Left lung (tissue), 4 donors: ENCODE measurements at regions not wholly inside any gene's neighbourhood (a gene's known extent, or its start where the extent isn't known, plus 50 kb on each side); places are given as distances from the start of the nearest gene placed in this dataset.
"Not testable (repeated sequence)": the region's sequence is repeated elsewhere in the genome, so short reads cannot be mapped to it uniquely, and the experiment has no call there.

Experiments used
- ATAC-seq: fragments of 200-7000 bp; cut with Tn5 transposase; one replicate; pipeline ENCODE4 v1.9.1; 2020; ENCODE audit warnings: moderate library complexity
- DNase-seq, 4 donors: peaks; one replicate each; pipeline ENCODE4 v3.0.0-alpha.2; 2013 to 2020
- H3K27ac ChIP-seq, 2 donors: fragments of 200-600 bp; sonication (generic) in 1 of 2; one replicate each; pipeline versions ENCODE4 v1.5.0 to v1.8.0; 2020 to 2021
- H3K27me3 ChIP-seq, 2 donors: fragments of 200-600 bp; sonication (generic) in 1 of 2; one replicate each; pipeline versions ENCODE4 v1.5.0 to v1.8.0; 2020 to 2021
- H3K36me3 ChIP-seq, 2 donors: fragments of 200-600 bp; sonication (generic) in 1 of 2; one replicate each; pipeline versions ENCODE4 v1.5.0 to v1.8.0; 2020 to 2021
- H3K4me1 ChIP-seq, 2 donors: fragments of 200-600 bp; one replicate each; pipeline ENCODE4 v1.8.0; 2021
- H3K4me3 ChIP-seq, 2 donors: fragments of 200-600 bp; sonication (generic) in 1 of 2; one replicate each; pipeline versions ENCODE4 v1.5.0 to v1.8.0; 2020 to 2021; ENCODE audit warnings: mild to moderate bottlenecking in 1 of 2
- H3K9me3 ChIP-seq, 2 donors: fragments of 200-600 bp; sonication (generic) in 1 of 2; one replicate each; pipeline versions ENCODE4 v1.5.0 to v1.8.0; 2020 to 2021
- CTCF ChIP-seq, 2 donors: fragments of 200-600 bp; sonication (generic) in 1 of 2; IDR thresholded peaks; one replicate each; pipeline versions ENCODE4 v1.5.0 to v1.8.0; 2021; ENCODE audit warnings: antibody characterized with exemption in 2 of 2
- intact Hi-C, 2 donors: fragments of 100-400 bp; cut with DNase I; formaldehyde crosslinking; loops; one replicate each; pipeline versions ENCODE4 v1.11.2 to v1.14.2; 2022
- donor health status: DM: no; HTN: yes; CAD: no.
- donor health status: DM: no; HTN: no; CAD: no.

GRCh38 chr3:106302451-106303221 lies 433.8 kb upstream of the CBLB start:
- Histone ChIP-seq H3K27me3 (no peaks in the 10 kb centered on the region), H3K27ac (no peak overlapping the region), H3K4me1 (no peaks in the 10 kb centered on the region), H3K9me3 (no peaks in the 10 kb centered on the region), H3K4me3 (no peak overlapping the region), H3K36me3 (no peaks in the 10 kb centered on the region)
- intact Hi-C loops, result no loop called here
- ATAC-seq, result no peak
- TF ChIP-seq CTCF (IDR thresholded peaks at IDR 0.05), result no peak
- no peak for DNase-seq

GRCh38 chr3:106303766-106304165 lies 435.0 kb upstream of the CBLB start:
- no peaks in the 10 kb centered on the region for H3K9me3 ChIP-seq
- no peaks in the 10 kb centered on the region for H3K4me1 ChIP-seq
- H3K27me3 ChIP-seq, result no peaks in the 10 kb centered on the region
- no peak overlapping the region for H3K27ac ChIP-seq
- no peaks in the 10 kb centered on the region for H3K36me3 ChIP-seq
- intact Hi-C loops, result no loop called here
- H3K4me3 ChIP-seq, result no peak overlapping the region
- no peak for DNase-seq
- no peak for TF ChIP-seq CTCF (IDR thresholded peaks at IDR 0.05)
- no peak for ATAC-seq

GRCh38 chr3:106305127-106305526 lies 436.3 kb upstream of the CBLB start:
- Histone ChIP-seq H3K4me3 (no peak overlapping the region), H3K4me1 (no peaks in the 10 kb centered on the region), H3K27ac (no peak overlapping the region), H3K36me3 (no peaks in the 10 kb centered on the region), H3K9me3 (no peaks in the 10 kb centered on the region), H3K27me3 (no peaks in the 10 kb centered on the region)
- no peak for DNase-seq
- intact Hi-C loops, result no loop called here
- ATAC-seq, result no peak
- no peak for TF ChIP-seq CTCF (IDR thresholded peaks at IDR 0.05)

- Histone ChIP-seq H3K9me3 (no peaks in the 10 kb centered on the region), H3K27me3 (no peaks in the 10 kb centered on the region), H3K27ac (no peak overlapping the region), H3K4me1 (no peaks in the 10 kb centered on the region), H3K4me3 (no peak overlapping the region), H3K36me3 (no peaks in the 10 kb centered on the region)
- no peak for TF ChIP-seq CTCF (IDR thresholded peaks at IDR 0.05)
- no peak for DNase-seq
- ATAC-seq, result no peak
- intact Hi-C loops, result no loop called here
Measured at GRCh38 chr3:106305882-106306435, 437.1 kb upstream of the CBLB start.

- no peaks in the 10 kb centered on the region for H3K27me3 ChIP-seq
- DNase-seq, result no peak
- no peak overlapping the region for H3K27ac ChIP-seq
- H3K9me3 ChIP-seq, result no peaks in the 10 kb centered on the region
- H3K4me1 ChIP-seq, result no peaks in the 10 kb centered on the region
- H3K4me3 ChIP-seq, result no peak overlapping the region
- no peak for ATAC-seq
- H3K36me3 ChIP-seq, result no peaks in the 10 kb centered on the region
- intact Hi-C loops, result no loop called here
- TF ChIP-seq CTCF (IDR thresholded peaks at IDR 0.05), result no peak
Measured at GRCh38 chr3:106309274-106309673, 440.5 kb upstream of the CBLB start.

- H3K36me3 ChIP-seq, H3K27me3 ChIP-seq, intact Hi-C loops, H3K4me1 ChIP-seq, H3K27ac ChIP-seq, DNase-seq, H3K9me3 ChIP-seq, ATAC-seq, H3K4me3 ChIP-seq: not testable (repeated sequence)
Measured at GRCh38 chr3:106309798-106310197, 441.0 kb upstream of the CBLB start.
